HepG2 (cell line): ENCODE measurements at regions not wholly inside any gene's neighbourhood (a gene's known extent, or its start where the extent isn't known, plus 50 kb on each side); places are given as distances from the start of the nearest gene placed in this dataset.

ENCODE experiments used
- AGO1 ChIP-seq: fragments of 200-400 bp; formaldehyde crosslinking; IDR thresholded peaks from 2 replicates; pipeline ENCODE4 v1.6.1; 2017; ENCODE audit warnings: mild to moderate bottlenecking, low read depth, low read length, moderate library complexity; ENCODE audit not compliant: poor library complexity, severe bottlenecking
- ARID5B ChIP-seq: IDR thresholded peaks from 2 replicates; pipeline ENCODE4 v1.4.0; 2020; ENCODE audit warnings: mild to moderate bottlenecking, missing genetic modification reagents
- FOSL2 ChIP-seq: sonication (generic); formaldehyde crosslinking; IDR thresholded peaks from 2 replicates; pipeline ENCODE4 v1.4.0; 2020; ENCODE audit warnings: missing genetic modification reagents
- FOXP1 ChIP-seq, 2 experiments: fragments of 450-650 bp in 1 of 2; IDR thresholded peaks; 2 replicates each; pipeline ENCODE4 v1.6.1; 2017 to 2018; ENCODE audit warnings: antibody characterized with exemption in 1 of 2
- GATAD2A ChIP-seq: IDR thresholded peaks from 2 replicates; pipeline ENCODE4 v1.6.1; 2016
- HNRNPK ChIP-seq: fragments of 200-400 bp; formaldehyde crosslinking; IDR thresholded peaks from 2 replicates; pipeline ENCODE4 v1.6.1; 2018; ENCODE audit warnings: low read length, low read depth, moderate library complexity, mild to moderate bottlenecking; ENCODE audit not compliant: poor library complexity, severe bottlenecking
- JUN ChIP-seq: sonication (generic); formaldehyde crosslinking; IDR thresholded peaks from 2 replicates; pipeline ENCODE4 v1.4.0; 2020; ENCODE audit warnings: mild to moderate bottlenecking, missing genetic modification reagents
- RXRB ChIP-seq: IDR thresholded peaks from 2 replicates; pipeline ENCODE4 v1.6.1; 2016; ENCODE audit warnings: borderline replicate concordance, missing genetic modification reagents, missing compliant biosample characterization
- SOX13 ChIP-seq, 3 experiments: fragments of 450-650 bp in 1 of 3; sonication (generic) in 1 of 3; formaldehyde crosslinking in 1 of 3; IDR thresholded peaks in 2 of 3; conservative IDR thresholded peaks in 1 of 3; 2 replicates each; pipeline versions ENCODE4 v1.5.0 to v1.6.1; 2016 to 2020; ENCODE audit warnings: antibody characterized with exemption in 1 of 3, mild to moderate bottlenecking in 1 of 3, missing compliant biosample characterization in 1 of 3, missing genetic modification reagents in 1 of 3, moderate library complexity in 1 of 3
- SOX6 ChIP-seq, 2 experiments: fragments of 450-650 bp in 1 of 2; sonication (generic) in 1 of 2; formaldehyde crosslinking in 1 of 2; IDR thresholded peaks; 2 replicates each; pipeline versions ENCODE4 v1.4.0 to v1.6.1; 2017 to 2020; ENCODE audit warnings: antibody characterized with exemption in 1 of 2, mild to moderate bottlenecking in 1 of 2, missing genetic modification reagents in 1 of 2
- ZNF10 ChIP-seq: sonication (generic); formaldehyde crosslinking; IDR thresholded peaks from 2 replicates; pipeline ENCODE4 v1.4.0; 2020; ENCODE audit warnings: mild to moderate bottlenecking, low read depth, missing genetic modification reagents, borderline replicate concordance
- ZNF224 ChIP-seq: sonication (generic); formaldehyde crosslinking; IDR thresholded peaks from 2 replicates; pipeline ENCODE4 v1.5.0; 2020; ENCODE audit warnings: mild to moderate bottlenecking, missing genetic modification reagents
- ZNF552 ChIP-seq: sonication (generic); formaldehyde crosslinking; IDR thresholded peaks from 2 replicates; pipeline ENCODE4 v1.9.0; 2022; ENCODE audit warnings: missing genetic modification reagents, mild to moderate bottlenecking, borderline replicate concordance
- ZNF563 ChIP-seq: sonication (generic); formaldehyde crosslinking; IDR thresholded peaks from 2 replicates; pipeline ENCODE4 v1.8.0; 2022; ENCODE audit warnings: mild to moderate bottlenecking, moderate library complexity, missing genetic modification reagents
- ZNF709 ChIP-seq: sonication (generic); formaldehyde crosslinking; IDR thresholded peaks from 2 replicates; pipeline ENCODE4 v1.5.0; 2020; ENCODE audit warnings: mild to moderate bottlenecking, missing genetic modification reagents
- TF ChIP-seq, protein P1 (sequence below): sonication (generic); formaldehyde crosslinking; IDR thresholded peaks from 2 replicates; pipeline ENCODE4 v1.4.0; 2020; ENCODE audit warnings: missing genetic modification reagents
- TF ChIP-seq, protein P2 (sequence below): fragments of 450-650 bp; IDR thresholded peaks from 2 replicates; pipeline ENCODE4 v1.6.1; 2016
- TF ChIP-seq, protein P3 (sequence below): sonication (generic); formaldehyde crosslinking; IDR thresholded peaks from 2 replicates; pipeline ENCODE4 v1.5.1; 2020; ENCODE audit warnings: mild to moderate bottlenecking, moderate library complexity, missing genetic modification reagents
- TF ChIP-seq, protein P4 (sequence below): IDR thresholded peaks from 2 replicates; pipeline ENCODE4 v1.6.1; 2016; ENCODE audit warnings: control low read depth

- TF ChIP-seq HNRNPK: no peak
- no peak for TF ChIP-seq SOX13 (IDR thresholded peaks at IDR 0.05)
- peak in 1 of 2 experiments; percentile 78; a peak in 2 of 4 replicates for TF ChIP-seq SOX13 (CRISPR knock-in tag; conservative IDR thresholded peaks at IDR 0.05 in 1 of 2, IDR thresholded peaks at IDR 0.05 in 1 of 2)
- TF ChIP-seq, protein P1, sequence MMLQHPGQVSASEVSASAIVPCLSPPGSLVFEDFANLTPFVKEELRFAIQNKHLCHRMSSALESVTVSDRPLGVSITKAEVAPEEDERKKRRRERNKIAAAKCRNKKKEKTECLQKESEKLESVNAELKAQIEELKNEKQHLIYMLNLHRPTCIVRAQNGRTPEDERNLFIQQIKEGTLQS (CRISPR knock-in tag): peak; percentile 76; the same call in 1 of the 2 replicates
- no peak for TF ChIP-seq ZNF10 (CRISPR knock-in tag)
- no peak for TF ChIP-seq FOXP1 (IDR thresholded peaks at IDR 0.05)
- TF ChIP-seq FOXP1 (CRISPR knock-in tag; IDR thresholded peaks at IDR 0.05): peak; percentile 52; the same call in 1 of the 2 replicates
- peak; percentile 40 for TF ChIP-seq ARID5B (CRISPR knock-in tag)
- TF ChIP-seq FOSL2: peak; percentile 96
- TF ChIP-seq ZNF552: no peak
- no peak for TF ChIP-seq ZNF563 (CRISPR knock-in tag)
- no peak for TF ChIP-seq ZNF709
- TF ChIP-seq, protein P2, sequence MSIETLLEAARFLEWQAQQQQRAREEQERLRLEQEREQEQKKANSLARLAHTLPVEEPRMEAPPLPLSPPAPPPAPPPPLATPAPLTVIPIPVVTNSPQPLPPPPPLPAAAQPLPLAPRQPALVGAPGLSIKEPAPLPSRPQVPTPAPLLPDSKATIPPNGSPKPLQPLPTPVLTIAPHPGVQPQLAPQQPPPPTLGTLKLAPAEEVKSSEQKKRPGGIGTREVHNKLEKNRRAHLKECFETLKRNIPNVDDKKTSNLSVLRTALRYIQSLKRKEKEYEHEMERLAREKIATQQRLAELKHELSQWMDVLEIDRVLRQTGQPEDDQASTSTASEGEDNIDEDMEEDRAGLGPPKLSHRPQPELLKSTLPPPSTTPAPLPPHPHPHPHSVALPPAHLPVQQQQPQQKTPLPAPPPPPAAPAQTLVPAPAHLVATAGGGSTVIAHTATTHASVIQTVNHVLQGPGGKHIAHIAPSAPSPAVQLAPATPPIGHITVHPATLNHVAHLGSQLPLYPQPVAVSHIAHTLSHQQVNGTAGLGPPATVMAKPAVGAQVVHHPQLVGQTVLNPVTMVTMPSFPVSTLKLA: peak; percentile 24; the same call in 1 of the 2 replicates
- TF ChIP-seq RXRB (CRISPR knock-in tag): 0 out of 2 replicates have a peak, but pooled peaks have one; percentile 27
- TF ChIP-seq, protein P3, sequence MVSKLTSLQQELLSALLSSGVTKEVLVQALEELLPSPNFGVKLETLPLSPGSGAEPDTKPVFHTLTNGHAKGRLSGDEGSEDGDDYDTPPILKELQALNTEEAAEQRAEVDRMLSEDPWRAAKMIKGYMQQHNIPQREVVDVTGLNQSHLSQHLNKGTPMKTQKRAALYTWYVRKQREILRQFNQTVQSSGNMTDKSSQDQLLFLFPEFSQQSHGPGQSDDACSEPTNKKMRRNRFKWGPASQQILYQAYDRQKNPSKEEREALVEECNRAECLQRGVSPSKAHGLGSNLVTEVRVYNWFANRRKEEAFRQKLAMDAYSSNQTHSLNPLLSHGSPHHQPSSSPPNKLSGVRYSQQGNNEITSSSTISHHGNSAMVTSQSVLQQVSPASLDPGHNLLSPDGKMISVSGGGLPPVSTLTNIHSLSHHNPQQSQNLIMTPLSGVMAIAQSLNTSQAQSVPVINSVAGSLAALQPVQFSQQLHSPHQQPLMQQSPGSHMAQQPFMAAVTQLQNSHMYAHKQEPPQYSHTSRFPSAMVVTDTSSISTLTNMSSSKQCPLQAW: peak; percentile 58; the same call in 1 of the 2 replicates
- TF ChIP-seq JUN: peak; percentile 44; the same call in 1 of the 2 replicates
- no peak for TF ChIP-seq SOX6 (IDR thresholded peaks at IDR 0.05)
- peak; percentile 81 for TF ChIP-seq SOX6 (CRISPR knock-in tag; IDR thresholded peaks at IDR 0.05)
- peak; percentile 26; the same call in 1 of the 2 replicates for TF ChIP-seq GATAD2A
- TF ChIP-seq, protein P4, sequence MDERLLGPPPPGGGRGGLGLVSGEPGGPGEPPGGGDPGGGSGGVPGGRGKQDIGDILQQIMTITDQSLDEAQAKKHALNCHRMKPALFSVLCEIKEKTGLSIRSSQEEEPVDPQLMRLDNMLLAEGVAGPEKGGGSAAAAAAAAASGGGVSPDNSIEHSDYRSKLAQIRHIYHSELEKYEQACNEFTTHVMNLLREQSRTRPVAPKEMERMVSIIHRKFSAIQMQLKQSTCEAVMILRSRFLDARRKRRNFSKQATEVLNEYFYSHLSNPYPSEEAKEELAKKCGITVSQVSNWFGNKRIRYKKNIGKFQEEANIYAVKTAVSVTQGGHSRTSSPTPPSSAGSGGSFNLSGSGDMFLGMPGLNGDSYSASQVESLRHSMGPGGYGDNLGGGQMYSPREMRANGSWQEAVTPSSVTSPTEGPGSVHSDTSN (CRISPR knock-in tag): no peak
- TF ChIP-seq ZNF224: no peak
- no peak for TF ChIP-seq AGO1
Measured at GRCh38 chr13:40116008-40116407, 460.5 kb downstream of the COG6 start (continued).
